Aorta (tissue), 5 donors: ENCODE measurements at regions not wholly inside any gene's neighbourhood (a gene's known extent, or its start where the extent isn't known, plus 50 kb on each side); places are given as distances from the start of the nearest gene placed in this dataset.

Experiments
- ATAC-seq: fragments of 200-7000 bp; cut with Tn5 transposase; one replicate; pipeline ENCODE4 v1.9.1; 2022; ENCODE audit warnings: moderate library complexity; ENCODE audit not compliant: low FRiP score
- DNase-seq, 2 donors: peaks; one replicate each; pipeline ENCODE4 v3.0.0-alpha.2; 2020
- H3K27ac ChIP-seq, 2 donors: one replicate each; pipeline ENCODE4 v1.5.1; 2013; ENCODE audit warnings: low read length in 2 of 2, mild to moderate bottlenecking in 2 of 2, moderate library complexity in 2 of 2, control low read depth in 1 of 2, inconsistent platforms in 1 of 2, low read depth in 1 of 2
- H3K27me3 ChIP-seq, 2 donors: one replicate each; pipeline ENCODE4 v1.6.1; 2013; ENCODE audit warnings: control low read depth in 1 of 2, low read length in 1 of 2, mild to moderate bottlenecking in 1 of 2, moderate library complexity in 1 of 2; ENCODE audit not compliant: insufficient read depth in 2 of 2, control insufficient read depth in 1 of 2
- H3K36me3 ChIP-seq, 2 donors: one replicate each; pipeline ENCODE4 v1.6.1; 2013; ENCODE audit warnings: control low read depth in 1 of 2, low read length in 1 of 2, mild to moderate bottlenecking in 1 of 2; ENCODE audit not compliant: insufficient read depth in 2 of 2, control insufficient read depth in 1 of 2
- H3K4me1 ChIP-seq, 2 donors: one replicate each; pipeline ENCODE4 v1.6.1; 2013; ENCODE audit warnings: low read length in 2 of 2, control low read depth in 1 of 2, mild to moderate bottlenecking in 1 of 2, moderate library complexity in 1 of 2; ENCODE audit not compliant: insufficient read depth in 2 of 2, control insufficient read depth in 1 of 2
- H3K4me3 ChIP-seq, 2 donors: one replicate each; pipeline ENCODE4 v1.5.1; 2013; ENCODE audit warnings: low read length in 2 of 2, control low read depth in 1 of 2, mild to moderate bottlenecking in 1 of 2
- H3K9me3 ChIP-seq: one replicate; pipeline ENCODE4 v1.6.1; 2013; ENCODE audit warnings: mild to moderate bottlenecking, low read length; ENCODE audit not compliant: control insufficient read depth
- WGBS, 2 donors: extraction: QIAGEN DNeasy Blood & Tissue Kit; methylation state at CpG; one replicate each; pipeline ENCODE4 v1.1.7; 2013; 5-methylcytosine and 5-hydroxymethylcytosine counted together
- intact Hi-C, 2 donors: fragments of 100-400 bp; cut with DNase I; formaldehyde crosslinking; loops; one replicate each; pipeline versions ENCODE4 v1.14.2 to v1.15.0; 2022
- donor health status: healthy with polysubstance abuse.
- donor health status: Bipolar disorder and iron deficiency.
- donor health status: DM: no; HTN: no; CAD: no.
- donor health status: DM: no; HTN: no; CAD: no.
- donor health status: DM: yes; HTN: yes; CAD: no.

GRCh38 chr10:124282326-124282725, 136.4 kb downstream of the OAT start:
- Histone ChIP-seq H3K4me1 (no peaks in the 10 kb centered on the region), H3K4me3 (no peak overlapping the region), H3K9me3 (peaks cover 1% of the 10 kb centered on the region), H3K27me3 (no peaks in the 10 kb centered on the region), H3K36me3 (no peaks in the 10 kb centered on the region), H3K27ac (no peak overlapping the region)
- intact Hi-C loops: no loop called here
- 97 to 98% methylated on average over 11 of the region's 11 CpGs for WGBS, 2 donors
- peak; percentile 25 for DNase-seq
- ATAC-seq: no peak

GRCh38 chr10:124281666-124282065, 137.1 kb downstream of the OAT start:
- H3K4me3 ChIP-seq: no peak overlapping the region
- H3K27ac ChIP-seq: no peak overlapping the region
- ATAC-seq: no peak
- no peaks in the 10 kb centered on the region for H3K27me3 ChIP-seq
- H3K4me1 ChIP-seq: no peaks in the 10 kb centered on the region
- peak; percentile 28 to 65 for DNase-seq
- no peaks in the 10 kb centered on the region for H3K36me3 ChIP-seq
- intact Hi-C loops: no loop called here
- WGBS, 2 donors: 91 to 97% methylated on average over 10 of the region's 10 CpGs
- H3K9me3 ChIP-seq: peaks cover 1% of the 10 kb centered on the region

GRCh38 chr10:124280916-124281315, 137.8 kb downstream of the OAT start:
- intact Hi-C loops: no loop called here
- Histone ChIP-seq H3K27me3 (no peaks in the 10 kb centered on the region), H3K4me1 (no peaks in the 10 kb centered on the region), H3K36me3 (no peaks in the 10 kb centered on the region), H3K4me3 (no peak overlapping the region), H3K9me3 (peaks cover 1% of the 10 kb centered on the region), H3K27ac (no peak overlapping the region)
- no peak for ATAC-seq
- DNase-seq: peak; percentile 22 to 40
- 96 to 97% methylated on average over 5 of the region's 5 CpGs for WGBS, 2 donors

- DNase-seq (peak; percentile 56 to 68), ATAC-seq (no peak)
- no peaks in the 10 kb centered on the region for H3K27me3 ChIP-seq
- H3K9me3 ChIP-seq: peaks cover 1% of the 10 kb centered on the region
- H3K4me1 ChIP-seq: no peaks in the 10 kb centered on the region
- intact Hi-C loops: no loop called here
- H3K27ac ChIP-seq: no peak overlapping the region
- no peak overlapping the region for H3K4me3 ChIP-seq
- no peaks in the 10 kb centered on the region for H3K36me3 ChIP-seq
- 88 to 91% methylated on average over 8 of the region's 8 CpGs for WGBS, 2 donors
Measured at GRCh38 chr10:124279882-124280281, 138.8 kb downstream of the OAT start.

GRCh38 chr10:124279298-124279697, 139.4 kb downstream of the OAT start:
- Histone ChIP-seq H3K36me3 (no peaks in the 10 kb centered on the region), H3K27me3 (no peaks in the 10 kb centered on the region), H3K9me3 (peaks cover 1% of the 10 kb centered on the region), H3K4me1 (no peaks in the 10 kb centered on the region), H3K27ac (no peak overlapping the region), H3K4me3 (no peak overlapping the region)
- no peak for ATAC-seq
- 95 to 96% methylated on average over 2 of the region's 2 CpGs for WGBS, 2 donors
- DNase-seq: no peak
- intact Hi-C loops: no loop called here

GRCh38 chr10:124278356-124278755, 140.4 kb downstream of the OAT start:
- Histone ChIP-seq H3K27me3 (no peaks in the 10 kb centered on the region), H3K27ac (no peak overlapping the region), H3K4me1 (no peaks in the 10 kb centered on the region), H3K36me3 (no peaks in the 10 kb centered on the region), H3K4me3 (no peak overlapping the region), H3K9me3 (peaks cover 1% of the 10 kb centered on the region)
- ATAC-seq (no peak), DNase-seq (peak; percentile 26 to 28)
- intact Hi-C loops: no loop called here
- 98 to 99% methylated on average over 5 of the region's 5 CpGs for WGBS, 2 donors

- no peak for DNase-seq
- H3K9me3 ChIP-seq: peaks cover 10% of the 10 kb centered on the region
- H3K27me3 ChIP-seq: no peaks in the 10 kb centered on the region
- H3K4me3 ChIP-seq: no peak overlapping the region
- ATAC-seq: no peak
- 63 to 67% methylated on average over 1 of the region's 1 CpG for WGBS, 2 donors
- no peaks in the 10 kb centered on the region for H3K4me1 ChIP-seq
- intact Hi-C loops: no loop called here
- H3K36me3 ChIP-seq: no peaks in the 10 kb centered on the region
- H3K27ac ChIP-seq: no peak overlapping the region
Measured at GRCh38 chr10:124273141-124273540, 145.6 kb downstream of the OAT start.

- ATAC-seq (no peak), DNase-seq (no peak)
- H3K4me3 ChIP-seq: no peak overlapping the region
- H3K4me1 ChIP-seq: no peaks in the 10 kb centered on the region
- H3K27me3 ChIP-seq: no peaks in the 10 kb centered on the region
- no peaks in the 10 kb centered on the region for H3K36me3 ChIP-seq
- H3K9me3 ChIP-seq: peaks cover 10% of the 10 kb centered on the region
- WGBS, 2 donors: 95 to 98% methylated on average over 4 of the region's 4 CpGs
- no peak overlapping the region for H3K27ac ChIP-seq
- intact Hi-C loops: no loop called here
Measured at GRCh38 chr10:124271676-124272075, 147.0 kb downstream of the OAT start.

GRCh38 chr10:124270530-124271327, 148.0 kb downstream of the OAT start:
- ATAC-seq: no peak
- H3K9me3 ChIP-seq: peaks cover 10% of the 10 kb centered on the region
- peak in 1 of 2 donors; percentile 55 for DNase-seq
- H3K27me3 ChIP-seq: no peaks in the 10 kb centered on the region
- intact Hi-C loops: no loop called here
- 88 to 91% methylated on average over 8 of the region's 8 CpGs for WGBS, 2 donors
- no peaks in the 10 kb centered on the region for H3K4me1 ChIP-seq
- H3K4me3 ChIP-seq: no peak overlapping the region
- no peak overlapping the region for H3K27ac ChIP-seq
- no peaks in the 10 kb centered on the region for H3K36me3 ChIP-seq
